ENCODE measurements at regions not wholly inside any gene's neighbourhood (a gene's known extent, or its start where the extent isn't known, plus 50 kb on each side); places are given as distances from the start of the nearest gene placed in this dataset.

- TF ChIP-seq ZNF462 (CRISPR knock-in tag; IDR thresholded peaks at IDR 0.05) = no peak
- no peak for TF ChIP-seq REST (IDR thresholded peaks at IDR 0.05; ENCODE audit: unreplicated experiment)
Measured at GRCh38 chr13:82693607-82694006, 1188.7 kb downstream of the SLITRK1 start (continued).

- Mint-ChIP-seq H3K9me3 (0 out of 3 replicates have a peak, but pooled peaks cover under 1% of the 10 kb centered on the region), H3K4me3 (no peak overlapping the region), H3K36me3 (ENCODE audit: low read depth) (peaks cover 1% of the 10 kb centered on the region; the same call in 2 of the 3 replicates), H3K4me1 (no peaks in the 10 kb centered on the region), H3K27me3 (ENCODE audit: insufficient read depth, low read depth, poor library complexity) (no peaks in the 10 kb centered on the region), H3K27ac (no peak overlapping the region)
- Histone ChIP-seq H3K27ac (ENCODE audit: low read depth) (no peak overlapping the region), H3K27me3 (ENCODE audit: insufficient read depth) (no peaks in the 10 kb centered on the region), H3K4me1 (ENCODE audit: insufficient read depth) (no peaks in the 10 kb centered on the region), H3K36me3 (ENCODE audit: insufficient read depth) (no peaks in the 10 kb centered on the region), H3K4me3 (no peak overlapping the region), H3K4me2 (no peak overlapping the region), H3K9me2 (ENCODE audit: insufficient read depth) (no peaks in the 10 kb centered on the region), H4K20me1 (replicated peaks; ENCODE audit: insufficient read depth) (no peaks in the 10 kb centered on the region), H2AFZ (no peak overlapping the region), H3F3A (replicated peaks; ENCODE audit: low read depth) (no peaks in the 10 kb centered on the region), H3K79me2 (replicated peaks; ENCODE audit: insufficient read depth) (no peaks in the 10 kb centered on the region)
- DNase-seq (ENCODE audit: low spot score) (no peak), ATAC-seq (no peak)
- TF ChIP-seq CREB1 (CRISPR knock-in tag; IDR thresholded peaks at IDR 0.05; ENCODE audit: low read depth) = no peak
- TF ChIP-seq EZH2phosphoT487 (IDR thresholded peaks at IDR 0.05; ENCODE audit: unreplicated experiment) = no peak
- no peak for TF ChIP-seq ZNF114 (CRISPR knock-in tag; IDR thresholded peaks at IDR 0.05)
- TF ChIP-seq ZNF462 (CRISPR knock-in tag; IDR thresholded peaks at IDR 0.05) = no peak
Measured at GRCh38 chr13:82688400-82688994, 1193.8 kb downstream of the SLITRK1 start.
